ENCODE measurements at regions not wholly inside any gene's neighbourhood (a gene's known extent, or its start where the extent isn't known, plus 50 kb on each side); places are given as distances from the start of the nearest gene placed in this dataset.

DNA sequence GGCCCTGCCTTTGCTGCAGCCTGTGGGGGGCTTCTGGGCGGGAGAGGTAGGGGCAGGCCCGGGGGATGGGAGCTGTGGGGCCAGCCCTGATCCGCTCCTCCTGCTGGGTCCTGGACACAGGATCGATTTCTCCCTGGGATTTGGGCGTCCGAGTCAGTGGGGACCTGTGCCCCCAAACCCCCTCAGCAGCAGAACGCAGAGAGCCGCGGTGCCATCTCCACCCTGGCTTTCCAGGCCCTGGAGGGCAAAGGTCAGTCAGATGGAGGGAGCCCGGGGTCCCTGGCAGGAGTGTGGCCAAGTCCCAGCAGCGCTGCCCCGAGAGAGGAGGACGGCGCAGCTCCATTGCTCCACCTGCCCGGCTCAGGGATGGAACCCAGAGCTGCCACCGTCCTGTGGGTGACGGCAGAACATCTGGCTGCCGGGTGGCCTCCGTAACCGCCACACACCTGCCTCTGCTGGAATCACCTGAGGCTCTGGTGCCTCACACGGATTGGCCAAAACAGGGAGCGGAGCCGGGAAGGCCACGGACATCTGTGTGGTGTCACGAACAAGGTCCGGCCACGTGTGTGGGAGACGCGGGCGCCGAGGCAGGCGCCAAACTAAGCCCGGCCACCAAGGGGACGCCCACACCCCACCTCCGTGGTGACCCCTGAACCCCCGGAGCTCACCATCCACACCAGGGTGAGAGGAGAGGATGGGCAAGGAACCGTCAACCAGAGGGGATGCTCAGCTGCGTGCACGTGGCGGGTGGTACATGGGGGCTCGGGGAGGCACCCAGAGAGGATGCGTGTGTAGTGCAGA, 80.3 kb upstream of the FBRSL1 start:
- DNase-seq (ENCODE audit: low spot score): no peak
- intact Hi-C loops (cut with DNase I): loop anchor here (10.0 kb wide), 1 partner anchor 255 kb away; no protein-coding TSS in a partner anchor

DNA sequence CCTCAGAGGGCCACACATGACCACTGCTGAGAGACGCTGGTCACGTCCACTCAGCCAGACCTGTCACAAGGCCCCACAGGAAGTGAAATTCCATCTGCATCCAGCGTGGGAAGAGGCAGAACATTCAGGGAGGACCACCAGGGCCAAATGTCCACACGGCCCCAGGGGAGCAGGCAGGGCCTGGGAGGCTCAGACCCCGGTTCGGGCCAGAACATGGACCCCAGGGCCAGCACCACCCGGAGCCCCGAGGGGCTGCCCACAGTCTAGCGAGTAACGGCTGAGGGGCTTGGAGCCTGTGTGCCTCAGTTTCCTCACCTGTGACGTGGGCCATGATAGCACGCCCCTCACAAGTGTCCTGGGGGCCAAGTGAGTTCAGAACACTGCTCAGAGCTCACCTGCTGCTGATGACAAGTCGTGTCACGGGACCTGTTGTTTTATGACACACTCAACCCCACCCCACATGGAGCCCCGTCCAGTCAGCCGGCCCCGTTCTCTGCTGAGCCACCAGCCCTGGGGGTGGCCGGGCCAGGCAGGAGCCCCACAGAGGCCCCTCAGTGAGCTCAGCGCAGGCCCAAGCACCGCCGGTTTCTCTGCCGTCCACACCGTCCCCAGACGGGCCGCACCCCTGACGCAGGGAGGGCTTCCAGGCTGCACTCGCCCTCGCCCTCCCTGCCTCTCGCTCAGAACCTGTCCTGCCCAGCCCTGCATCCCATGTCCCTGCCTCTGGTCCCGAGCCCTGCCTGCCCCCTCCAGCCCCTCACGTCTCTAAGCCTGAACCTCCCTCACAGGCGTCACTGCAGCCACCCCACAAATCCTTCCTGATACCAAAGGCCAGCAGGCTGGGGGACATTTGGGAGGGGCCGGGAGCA, 79.5 kb upstream of the GALNT9 start:
- no peak for DNase-seq (ENCODE audit: low spot score)
- intact Hi-C loops (cut with DNase I): no loop called here

- no peak for DNase-seq (ENCODE audit: low spot score)
- intact Hi-C loops (cut with DNase I): no loop called here
These were observed 78.6 kb upstream of the GALNT9 start for GRCh38 chr12:132407992-132408391.

- DNase-seq (ENCODE audit: low spot score): no peak
- intact Hi-C loops (cut with DNase I): no loop called here
These were observed 78.1 kb upstream of the GALNT9 start for GRCh38 chr12:132407451-132407961.

DNA sequence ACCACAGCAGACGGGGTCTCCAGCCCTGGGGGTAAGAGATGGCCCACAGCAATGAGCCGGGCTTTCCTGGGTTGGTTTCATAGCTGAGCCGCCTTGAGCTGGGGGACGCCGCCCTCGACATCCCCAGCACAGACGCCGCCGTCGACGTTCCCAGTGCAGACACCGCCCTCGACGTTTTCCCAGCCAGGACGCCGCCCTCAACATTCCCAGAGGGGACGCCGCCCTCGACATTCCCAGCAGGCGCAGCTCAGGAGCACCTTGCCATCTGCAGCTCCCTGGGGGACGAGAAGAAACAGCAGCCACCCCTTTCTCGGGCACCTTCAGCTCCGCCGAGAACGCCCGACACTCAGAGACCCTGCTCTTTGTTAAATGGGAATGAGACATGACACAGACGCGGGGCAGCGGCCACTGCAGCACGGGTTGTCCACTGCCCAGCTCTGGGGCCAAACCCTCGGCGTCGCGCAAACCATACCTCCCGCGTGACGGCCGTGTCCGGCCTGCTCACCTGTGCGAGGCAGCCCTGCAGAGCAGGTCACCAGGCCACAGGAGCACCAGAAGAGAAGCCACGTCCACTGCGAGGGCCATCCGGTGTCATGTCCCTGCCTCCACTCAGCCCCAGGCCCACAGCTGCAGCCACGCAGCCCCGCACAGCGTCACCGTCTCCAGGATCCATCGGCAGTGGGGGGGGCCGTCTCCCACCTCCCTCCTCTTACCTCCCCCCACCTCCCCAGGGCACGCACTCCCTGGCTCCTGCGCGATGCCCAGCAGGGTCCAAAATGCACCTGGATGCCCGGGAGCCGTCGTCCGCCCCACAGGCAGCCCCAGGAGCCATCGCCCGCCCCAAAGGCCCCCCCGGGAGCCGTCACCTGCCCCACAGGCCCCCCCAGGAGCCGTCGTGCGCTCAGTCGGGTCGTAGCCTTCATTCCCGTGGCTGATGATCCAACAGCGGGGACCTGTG, 77.4 kb upstream of the GALNT9 start:
- DNase-seq (ENCODE audit: low spot score): no peak

DNA sequence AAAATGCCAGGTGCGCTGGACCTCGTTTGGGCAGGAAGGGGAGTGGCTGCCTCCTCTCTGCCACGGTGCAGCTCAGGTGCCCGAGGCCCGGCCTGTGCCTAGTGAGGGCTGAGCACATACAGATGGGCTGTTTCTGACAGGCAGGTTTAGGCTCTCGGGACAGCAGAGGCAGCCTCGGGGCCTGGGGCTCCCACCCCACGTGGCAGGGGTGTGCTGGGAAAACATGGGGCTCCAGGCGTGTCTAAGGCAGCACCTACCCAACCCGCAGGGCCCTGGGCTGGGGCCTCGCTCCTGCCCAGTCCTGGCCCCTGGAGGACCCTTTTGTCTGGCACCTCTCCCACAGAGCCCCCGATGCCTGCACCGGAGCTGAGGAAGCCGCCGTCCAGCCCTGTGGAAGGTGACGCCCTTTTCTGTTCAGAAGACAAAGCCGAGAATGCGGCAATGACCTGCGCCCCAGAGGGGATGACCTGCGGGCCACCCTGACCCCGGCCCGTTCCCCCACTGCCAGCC, 76.4 kb upstream of the GALNT9 start:
- no peak for DNase-seq (ENCODE audit: low spot score)

More for the DNA sequence above, 77.4 kb upstream of the GALNT9 start:
- intact Hi-C loops (cut with DNase I): no loop called here

DNA sequence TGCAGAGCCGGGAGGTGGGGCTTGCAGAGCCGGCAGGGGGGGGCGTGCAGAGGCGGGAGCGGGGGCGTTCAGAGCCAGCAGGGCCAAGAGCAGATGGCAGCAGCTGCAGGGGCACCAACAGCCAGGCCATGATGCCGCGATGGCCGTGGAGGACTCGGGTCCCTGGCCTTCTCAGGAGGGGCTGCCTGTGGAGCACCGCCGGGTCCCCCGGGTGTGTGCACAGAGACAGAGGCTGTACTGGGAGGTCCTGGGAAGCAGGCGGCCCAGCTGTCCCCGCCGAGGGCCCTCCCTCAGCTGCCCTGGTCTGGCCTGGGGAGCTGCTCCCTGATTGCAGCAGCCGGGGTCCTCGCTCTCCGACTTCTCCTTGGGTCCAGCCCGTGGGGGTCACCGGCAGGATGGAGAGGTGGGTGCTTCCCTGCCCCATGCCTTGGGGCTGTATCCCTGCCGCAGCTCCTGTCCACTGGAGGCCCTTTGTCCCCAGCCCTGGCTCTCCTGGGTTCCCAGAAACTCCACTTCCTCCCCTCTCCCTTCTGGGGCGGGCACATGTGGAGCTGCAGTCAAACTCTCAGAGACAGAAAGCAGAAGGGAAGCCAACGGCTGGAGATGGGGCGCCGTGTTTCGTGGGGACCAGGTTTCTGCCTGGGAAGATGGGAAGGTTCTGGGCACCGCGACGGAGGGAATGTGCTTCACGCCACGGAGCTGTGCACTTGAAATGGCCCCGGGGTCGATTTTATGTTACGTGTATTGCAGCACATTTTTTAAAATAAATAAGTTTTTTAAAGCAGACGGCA, 75.8 kb upstream of the GALNT9 start:
- intact Hi-C loops (cut with DNase I): no loop called here
- DNase-seq (ENCODE audit: low spot score): no peak

More for the DNA sequence above, 76.4 kb upstream of the GALNT9 start:
- intact Hi-C loops (cut with DNase I): no loop called here

- no peak for DNase-seq (ENCODE audit: low spot score)
These were observed 75.1 kb upstream of the GALNT9 start for GRCh38 chr12:132404435-132404855.

DNA sequence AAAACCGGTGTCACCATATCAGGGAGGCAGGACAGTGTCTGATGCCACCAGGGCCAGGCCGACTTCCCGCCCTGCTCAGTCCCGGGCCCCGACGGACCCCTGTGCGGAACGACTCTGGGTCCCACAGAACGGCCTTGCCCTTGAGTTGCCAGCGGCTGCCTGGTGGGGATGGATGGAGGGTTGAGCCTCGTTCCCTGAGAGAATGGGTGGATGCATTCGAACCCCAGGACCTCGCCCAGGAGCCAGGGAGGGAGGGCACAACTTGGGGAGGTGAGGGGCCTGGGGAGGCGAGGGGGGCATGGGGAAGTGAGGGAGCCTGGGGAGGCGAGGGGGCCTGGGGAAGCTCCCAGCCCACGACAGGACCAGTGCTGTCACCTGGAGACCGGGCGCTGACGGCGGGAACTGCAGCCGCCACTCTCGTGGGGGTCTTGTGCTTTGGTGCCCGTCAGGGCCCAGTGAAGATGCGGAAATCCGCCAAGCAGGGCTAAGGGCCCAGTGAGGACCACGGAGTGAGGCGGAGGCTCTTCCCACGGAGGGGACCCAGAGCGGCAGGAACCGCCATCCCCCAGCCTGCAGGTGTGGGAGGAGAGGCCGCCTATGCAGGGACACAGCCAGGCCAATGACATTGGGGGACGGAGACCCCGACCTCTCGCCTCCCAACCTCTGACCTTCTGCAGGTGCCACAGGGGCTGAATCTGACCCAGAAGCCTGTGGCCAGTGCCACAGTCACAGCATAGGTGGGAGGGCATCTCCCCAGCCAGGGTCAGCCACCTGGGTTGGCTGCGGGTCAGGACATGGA, 74.4 kb upstream of the GALNT9 start:
- intact Hi-C loops (cut with DNase I): no loop called here
- DNase-seq (ENCODE audit: low spot score): no peak

More at GRCh38 chr12:132404435-132404855, 75.1 kb upstream of the GALNT9 start:
- intact Hi-C loops (cut with DNase I): no loop called here

- intact Hi-C loops (cut with DNase I): no loop called here
- DNase-seq (ENCODE audit: low spot score): no peak
These were observed 73.5 kb upstream of the GALNT9 start for GRCh38 chr12:132402831-132403416.

DNA sequence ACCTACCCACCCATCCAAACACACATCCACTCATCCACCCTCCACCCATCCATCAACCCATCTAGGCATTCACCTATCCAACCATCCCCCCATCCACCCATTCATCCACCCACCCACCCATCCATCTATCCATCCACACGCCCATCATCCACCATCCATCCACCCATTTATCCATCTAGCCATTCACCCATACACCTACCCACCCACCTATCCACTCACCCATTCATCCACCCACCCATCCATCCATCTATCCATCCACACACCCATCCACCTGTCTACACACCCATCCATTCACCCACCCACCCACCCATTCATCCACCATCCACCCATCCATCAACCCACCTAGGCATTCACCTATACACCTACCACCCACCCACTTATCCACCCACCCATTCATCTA, 72.6 kb upstream of the GALNT9 start:
- intact Hi-C loops (cut with DNase I): no loop called here
- no peak for DNase-seq (ENCODE audit: low spot score)

GRCh38 chr12:132400011-132400641, 70.7 kb upstream of the GALNT9 start:
- DNase-seq (ENCODE audit: low spot score): no peak
- intact Hi-C loops (cut with DNase I): no loop called here

DNA sequence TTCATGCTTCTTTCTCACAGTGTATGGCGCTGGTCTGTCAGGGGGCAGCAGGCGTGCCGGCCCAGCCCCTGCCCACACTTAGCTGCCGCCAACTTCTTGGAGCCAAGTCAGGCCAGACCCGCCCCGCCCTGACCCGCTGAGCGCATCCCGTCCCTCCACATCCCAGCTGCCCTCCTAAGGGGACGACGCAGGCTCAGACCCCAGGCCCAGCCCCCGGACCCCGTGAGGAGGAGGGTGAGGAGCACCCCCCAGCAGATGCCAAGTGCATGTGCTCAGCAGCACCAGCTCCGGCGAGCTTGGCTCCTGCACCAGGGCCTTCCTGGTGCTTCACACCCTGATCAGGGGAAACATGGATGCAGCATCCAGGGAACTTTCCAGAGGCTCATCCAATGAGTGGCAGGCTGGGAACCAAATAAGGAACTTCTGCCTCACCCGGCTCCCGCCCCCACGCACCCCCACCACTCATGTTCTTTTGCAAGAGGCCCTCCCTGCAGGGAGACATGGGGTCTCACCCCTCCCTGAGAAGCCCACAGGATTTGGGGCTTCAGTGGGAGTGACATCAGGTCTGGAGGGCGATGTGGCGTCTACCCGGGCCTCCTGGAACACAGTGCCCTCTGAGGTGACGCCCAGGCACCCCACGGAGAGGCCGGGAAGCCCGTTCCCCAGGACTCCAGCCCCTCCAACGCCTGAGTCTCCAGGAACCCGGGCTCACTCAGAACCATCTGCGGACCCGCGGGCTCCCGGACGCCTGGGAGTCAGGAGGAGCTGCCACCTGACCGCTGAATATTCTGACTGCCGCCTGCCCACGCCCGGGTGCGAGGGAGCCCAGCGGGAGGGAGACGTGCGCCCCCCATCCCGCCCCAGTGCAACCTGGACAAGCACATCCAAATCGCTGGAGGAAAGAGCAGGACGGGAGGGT, 70.0 kb upstream of the GALNT9 start:
- no peak for DNase-seq (ENCODE audit: low spot score)
- intact Hi-C loops (cut with DNase I): no loop called here

GRCh38 chr12:132398386-132398991, 69.1 kb upstream of the GALNT9 start:
- intact Hi-C loops (cut with DNase I): no loop called here
- DNase-seq (ENCODE audit: low spot score): no peak

DNA sequence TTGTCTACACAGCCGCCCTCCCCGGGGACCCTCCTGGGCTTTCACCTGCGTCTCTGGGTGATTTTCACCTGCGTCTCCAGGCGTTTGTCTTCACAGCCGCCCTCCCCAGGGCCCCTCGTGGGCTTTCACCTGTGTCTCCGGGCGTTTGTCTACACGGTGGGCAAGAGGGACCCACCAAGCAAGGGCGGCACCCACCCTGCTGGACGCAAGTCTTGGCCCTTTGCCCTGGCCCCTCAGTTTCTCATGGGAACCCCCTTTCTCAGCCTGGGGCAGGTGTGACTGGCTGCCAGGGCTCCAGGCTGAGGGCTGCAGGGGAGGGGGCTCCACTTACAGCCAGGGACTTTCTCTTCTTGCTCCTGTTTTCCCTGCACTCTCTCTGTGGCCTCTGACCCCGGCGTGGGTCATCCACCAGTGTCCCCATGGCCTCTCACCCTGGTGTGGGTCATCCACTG, 68.6 kb upstream of the GALNT9 start:
- DNase-seq (ENCODE audit: low spot score): no peak

More for the DNA sequence above, 68.6 kb upstream of the GALNT9 start:
- intact Hi-C loops (cut with DNase I): no loop called here
